KMS-11 (cell line): ENCODE measurements at regions not wholly inside any gene's neighbourhood (a gene's known extent, or its start where the extent isn't known, plus 50 kb on each side); places are given as distances from the start of the nearest gene placed in this dataset.

Source experiments
- H2AFZ ChIP-seq: fragments of 200-600 bp; sonication (generic); 2 replicates; pipeline ENCODE4 v1.6.1; 2016; ENCODE audit warnings: antibody characterized with exemption, mixed run types, low read depth
- H3K27ac ChIP-seq: fragments of 200-600 bp; sonication (generic); 2 replicates; pipeline ENCODE4 v1.6.1; 2016; ENCODE audit warnings: mild to moderate bottlenecking, mixed run types
- H3K27me3 ChIP-seq: fragments of 200-600 bp; sonication (generic); 2 replicates; pipeline ENCODE4 v1.6.1; 2017; ENCODE audit warnings: mild to moderate bottlenecking, low read depth, mixed run types, moderate library complexity; ENCODE audit not compliant: insufficient read depth
- H3K36me3 ChIP-seq: fragments of 200-600 bp; sonication (generic); 2 replicates; pipeline ENCODE4 v1.6.1; 2017; ENCODE audit warnings: mild to moderate bottlenecking, mixed run types; ENCODE audit not compliant: insufficient read depth
- H3K4me1 ChIP-seq: fragments of 200-600 bp; sonication (generic); 2 replicates; pipeline ENCODE4 v1.6.1; 2016; ENCODE audit warnings: mild to moderate bottlenecking, low read depth, mixed run types; ENCODE audit not compliant: poor library complexity, severe bottlenecking
- H3K4me2 ChIP-seq: fragments of 200-600 bp; sonication (generic); 2 replicates; pipeline ENCODE4 v1.7.0; 2016; ENCODE audit warnings: mild to moderate bottlenecking, mixed run types
- H3K4me3 ChIP-seq: fragments of 200-600 bp; sonication (generic); IDR thresholded peaks from 2 replicates; pipeline ENCODE4 v1.6.1; 2017; ENCODE audit warnings: low read depth, low read length, mixed read lengths; ENCODE audit not compliant: insufficient read depth
- H3K79me2 ChIP-seq: fragments of 200-600 bp; sonication (generic); 2 replicates; pipeline ENCODE4 v1.6.1; 2016; ENCODE audit warnings: low read depth, mixed run types; ENCODE audit not compliant: insufficient read depth
- H3K9ac ChIP-seq: fragments of 200-600 bp; sonication (generic); 2 replicates; pipeline ENCODE4 v1.6.1; 2016; ENCODE audit warnings: mild to moderate bottlenecking, mixed run types
- H4K20me1 ChIP-seq: fragments of 200-600 bp; sonication (generic); 2 replicates; pipeline ENCODE4 v1.6.1; 2016; ENCODE audit warnings: mild to moderate bottlenecking, mixed run types; ENCODE audit not compliant: insufficient read depth
- CTCF ChIP-seq: fragments of 200-600 bp; sonication (generic); conservative IDR thresholded peaks from 2 replicates; pipeline ENCODE4 v1.6.1; 2017; ENCODE audit warnings: low read depth, mild to moderate bottlenecking, antibody characterized with exemption, low read length, moderate library complexity, mixed read lengths

GRCh38 chr18:71958605-71959004 lies 585.5 kb downstream of the CBLN2 start:
- Histone ChIP-seq H2AFZ (no peak overlapping the region), H3K27ac (no peak overlapping the region), H3K4me3 (no peak overlapping the region), H4K20me1 (no peaks in the 10 kb centered on the region; the same call in 1 of the 2 replicates), H3K79me2 (no peaks in the 10 kb centered on the region), H3K36me3 (no peaks in the 10 kb centered on the region; the same call in 1 of the 2 replicates), H3K27me3 (no peaks in the 10 kb centered on the region), H3K9ac (no peak overlapping the region), H3K4me2 (no peak overlapping the region), H3K4me1 (no peaks in the 10 kb centered on the region)
- no peak for TF ChIP-seq CTCF

GRCh38 chr18:71951001-71951400 lies 593.1 kb downstream of the CBLN2 start:
- H2AFZ ChIP-seq = peak overlapping the region; percentile 5; the same call in 1 of the 2 replicates

GRCh38 chr18:71942433-71942832 lies 601.7 kb downstream of the CBLN2 start:
- no peak overlapping the region for H2AFZ ChIP-seq
- no peaks in the 10 kb centered on the region for H3K4me1 ChIP-seq
- H3K27me3 ChIP-seq = no peaks in the 10 kb centered on the region
- no peak overlapping the region for H3K4me2 ChIP-seq
- H3K9ac ChIP-seq = no peak overlapping the region
- H4K20me1 ChIP-seq = no peaks in the 10 kb centered on the region
- H3K36me3 ChIP-seq = no peaks in the 10 kb centered on the region
- no peak overlapping the region for H3K4me3 ChIP-seq
- H3K27ac ChIP-seq = no peak overlapping the region
- H3K79me2 ChIP-seq = no peaks in the 10 kb centered on the region
- TF ChIP-seq CTCF = no peak

More at GRCh38 chr18:71951001-71951400, 593.1 kb downstream of the CBLN2 start:
- Histone ChIP-seq H3K4me1 (no peaks in the 10 kb centered on the region), H3K4me3 (no peak overlapping the region), H3K9ac (no peak overlapping the region), H3K4me2 (no peak overlapping the region), H3K27ac (no peak overlapping the region), H3K27me3 (no peaks in the 10 kb centered on the region), H3K36me3 (no peaks in the 10 kb centered on the region; the same call in 1 of the 2 replicates), H4K20me1 (no peaks in the 10 kb centered on the region), H3K79me2 (no peaks in the 10 kb centered on the region)
- TF ChIP-seq CTCF = no peak

- Histone ChIP-seq H3K4me2 (no peak overlapping the region), H3K9ac (no peak overlapping the region), H3K4me3 (no peak overlapping the region), H3K27me3 (no peaks in the 10 kb centered on the region), H4K20me1 (no peaks in the 10 kb centered on the region), H3K4me1 (no peaks in the 10 kb centered on the region), H3K36me3 (no peaks in the 10 kb centered on the region), H3K79me2 (no peaks in the 10 kb centered on the region), H3K27ac (no peak overlapping the region), H2AFZ (no peak overlapping the region)
- no peak for TF ChIP-seq CTCF
Measured at GRCh38 chr18:71939483-71939882, 604.7 kb downstream of the CBLN2 start.
